Endothelial cell of umbilical vein (primary cell): ENCODE measurements at regions not wholly inside any gene's neighbourhood (a gene's known extent, or its start where the extent isn't known, plus 50 kb on each side); places are given as distances from the start of the nearest gene placed in this dataset.

ENCODE experiments used
- BruUV-seq: library from RNA; stranded (reverse); fragments of 400-500 nt; replicated peaks from 2 replicates; lab custom pipeline; 2021; lab: Mats Ljungman, UMichigan
- CTCF ChIA-PET: fragments of 300-600, 350-600 bp; sonication (Branson Sonifier 250); formaldehyde crosslinking; loops from one replicate; lab custom pipeline; 2021; ENCODE audit warnings: antibody characterized with exemption, inconsistent platforms; lab: Charles Lee
- POLR2A ChIA-PET: fragments of 300-600, 350-600 bp; sonication (Branson Sonifier 250); formaldehyde crosslinking; loops from one replicate; lab custom pipeline; 2021; ENCODE audit warnings: antibody characterized with exemption, inconsistent platforms; lab: Charles Lee
- DNase-seq: peaks from one replicate; pipeline ENCODE4 v3.0.0-alpha.2; 2011; ENCODE audit warnings: low read depth, low spot score
- FAIRE-seq: peaks from 2 replicates; lab custom pipeline; 2011; peaks lifted over from hg19 to GRCh38; lab: Jason Lieb, UNC
- H2AFZ ChIP-seq: 2 replicates; pipeline ENCODE4 v1.6.0; 2012; ENCODE audit warnings: low read depth, low read length, control low read depth, inconsistent platforms
- H3K27ac ChIP-seq: 2 replicates; pipeline ENCODE4 v1.5.1; 2011; ENCODE audit warnings: low read depth, mild to moderate bottlenecking, control low read depth, low read length, moderate library complexity; ENCODE audit not compliant: insufficient read depth
- H3K27me3 ChIP-seq, 2 experiments: 2 replicates each; pipeline versions ENCODE4 v1.6.0 to v1.6.1; 2011; ENCODE audit warnings: low read length in 2 of 2, mixed read lengths in 1 of 2; ENCODE audit not compliant: control insufficient read depth in 2 of 2, insufficient read depth in 2 of 2
- H3K36me3 ChIP-seq, 2 experiments: 2 replicates in 1 of 2; 3 replicates in 1 of 2; pipeline ENCODE4 v1.5.1; 2011; ENCODE audit warnings: low read length in 2 of 2, mild to moderate bottlenecking in 1 of 2, moderate library complexity in 1 of 2; ENCODE audit not compliant: control insufficient read depth in 2 of 2, insufficient read depth in 2 of 2; ENCODE audit errors: extremely low read depth in 1 of 2
- H3K4me1 ChIP-seq: 3 replicates; pipeline ENCODE4 v1.5.1; 2011; ENCODE audit warnings: mild to moderate bottlenecking, low read length; ENCODE audit not compliant: control insufficient read depth, insufficient read depth; ENCODE audit errors: extremely low read depth
- H3K4me2 ChIP-seq: 2 replicates; pipeline ENCODE4 v1.6.1; 2011; ENCODE audit warnings: low read length, control low read depth, mixed read lengths; ENCODE audit not compliant: insufficient read depth
- H3K4me3 ChIP-seq, 3 experiments: fragments of 200-600 bp in 1 of 3; sonication (generic), shearing (Covaris generic) in 1 of 3; replicated peaks in 1 of 3; 2 replicates each; pipeline ENCODE4 v1.5.1; 2011 to 2016; ENCODE audit warnings: control low read depth in 3 of 3, low read length in 3 of 3, mild to moderate bottlenecking in 2 of 3, inconsistent platforms in 1 of 3, low read depth in 1 of 3, moderate library complexity in 1 of 3; ENCODE audit not compliant: insufficient read depth in 1 of 3
- H3K79me2 ChIP-seq: 2 replicates; pipeline ENCODE4 v1.6.0; 2012; ENCODE audit warnings: low read length, inconsistent platforms; ENCODE audit not compliant: control insufficient read depth, insufficient read depth
- H3K9ac ChIP-seq: replicated peaks from 2 replicates; pipeline ENCODE3; 2011; ENCODE audit warnings: low read length, control low read depth; ENCODE audit not compliant: insufficient read depth; ENCODE audit errors: extremely low read depth
- H3K9me1 ChIP-seq: replicated peaks from 3 replicates; pipeline ENCODE4 v1.6.0; 2011; ENCODE audit warnings: mild to moderate bottlenecking, low read length; ENCODE audit not compliant: control insufficient read depth, insufficient read depth; ENCODE audit errors: extremely low read depth
- H3K9me3 ChIP-seq: replicated peaks from 2 replicates; pipeline ENCODE4 v1.5.1; 2012; ENCODE audit warnings: low read length, inconsistent platforms; ENCODE audit not compliant: control insufficient read depth, insufficient read depth
- H4K20me1 ChIP-seq: replicated peaks from 2 replicates; pipeline ENCODE3; 2011; ENCODE audit warnings: mild to moderate bottlenecking, low read length; ENCODE audit not compliant: control insufficient read depth, insufficient read depth; ENCODE audit errors: extremely low read depth
- CTCF ChIP-seq, 2 donors: IDR thresholded peaks; 1 replicate in 1 of 2; 2 replicates in 1 of 2; pipeline ENCODE4 v1.5.1; 2011; ENCODE audit warnings: low read length in 2 of 2, mild to moderate bottlenecking in 2 of 2, moderate library complexity in 2 of 2, control low read depth in 1 of 2, inconsistent platforms in 1 of 2, low read depth in 1 of 2; ENCODE audit not compliant: insufficient read depth in 1 of 2; ENCODE audit errors: extremely low read depth in 1 of 2
- EZH2 ChIP-seq: IDR thresholded peaks from 2 replicates; pipeline ENCODE4 v1.6.1; 2012; ENCODE audit warnings: borderline replicate concordance, low read depth, mild to moderate bottlenecking, moderate library complexity, low read length, inconsistent platforms; ENCODE audit not compliant: severe bottlenecking
- FOS ChIP-seq: IDR thresholded peaks from 2 replicates; pipeline ENCODE4 v1.6.1; 2011; ENCODE audit warnings: mild to moderate bottlenecking, low read length, moderate library complexity, borderline replicate concordance; ENCODE audit not compliant: insufficient read depth
- GATA2 ChIP-seq: IDR thresholded peaks from 2 replicates; pipeline ENCODE4 v1.7.0; 2011; ENCODE audit warnings: low read depth, mild to moderate bottlenecking, moderate library complexity, mixed read lengths, low read length; ENCODE audit not compliant: insufficient read length, insufficient read depth
- JUN ChIP-seq: IDR thresholded peaks from 2 replicates; pipeline ENCODE4 v1.6.1; 2011; ENCODE audit warnings: borderline replicate concordance, low read depth; ENCODE audit not compliant: insufficient read length, insufficient read depth
- MAX ChIP-seq: IDR thresholded peaks from 2 replicates; pipeline ENCODE4 v1.6.1; 2011; ENCODE audit not compliant: insufficient read depth, insufficient read length
- MYC ChIP-seq: IDR thresholded peaks from one replicate; pipeline ENCODE4 v1.6.1; 2011; ENCODE audit warnings: mild to moderate bottlenecking, low read depth, low read length
- POLR2A ChIP-seq: IDR thresholded peaks from 2 replicates; pipeline ENCODE4 v1.6.1; 2012; ENCODE audit warnings: low read depth, mild to moderate bottlenecking, control low read depth, low read length
- POLR2AphosphoS5 ChIP-seq: IDR thresholded peaks from 2 replicates; pipeline ENCODE4 v1.6.1; 2012; ENCODE audit warnings: low read depth, mild to moderate bottlenecking, control low read depth, low read length, moderate library complexity; ENCODE audit not compliant: insufficient read depth
- dilution Hi-C: fragments of 300-500 bp; cut with MboI; formaldehyde crosslinking; loops from one replicate; pipeline ENCODE4 v1.15.0; 2019; ENCODE audit warnings: low sequenced_read_pairs; ENCODE audit not compliant: extremely low pct_ligation_motif_present
- intact Hi-C: fragments of 100-400 bp; cut with micrococcal nuclease; formaldehyde crosslinking; loops from one replicate; pipeline ENCODE4 v1.10.0; 2022

GRCh38 chrX:10296576-10296975, 139.8 kb downstream of the CLCN4 start:
- no peak for DNase-seq
- dilution Hi-C loops (no loop called here), intact Hi-C loops (no loop called here)
- no peak for TF ChIP-seq EZH2
- TF ChIP-seq CTCF (IDR thresholded peaks at IDR 0.05; ENCODE audit: extremely low read depth in 1 of 2, insufficient read depth in 1 of 2, low read depth in 1 of 2, low read length in 2 of 2): no peak
- TF ChIP-seq MYC: no peak
- TF ChIP-seq FOS: no peak
- no peak for TF ChIP-seq MAX
- no peak for TF ChIP-seq POLR2A
- TF ChIP-seq JUN: no peak
- TF ChIP-seq GATA2: no peak
- no peak for TF ChIP-seq POLR2AphosphoS5
- H3K4me1 ChIP-seq: no peaks in the 10 kb centered on the region
- H3K27ac ChIP-seq: no peak overlapping the region
- H3K9me1 ChIP-seq: no peaks in the 10 kb centered on the region
- FAIRE-seq: no peak
- H2AFZ ChIP-seq: no peak overlapping the region
- no peak overlapping the region for H3K9ac ChIP-seq
- H3K4me3 ChIP-seq: no peak overlapping the region
- no peaks in the 10 kb centered on the region for H3K79me2 ChIP-seq
- ChIA-PET CTCF (no interaction called here), POLR2A (no interaction called here)
- BruUV-seq: no TSS peak
- no peaks in the 10 kb centered on the region for H3K9me3 ChIP-seq
- H4K20me1 ChIP-seq: no peaks in the 10 kb centered on the region
- no peaks in the 10 kb centered on the region for H3K27me3 ChIP-seq
- no peak overlapping the region for H3K4me2 ChIP-seq
- no peaks in the 10 kb centered on the region for H3K36me3 ChIP-seq
